Loucy (cell line): ENCODE measurements at regions not wholly inside any gene's neighbourhood (a gene's known extent, or its start where the extent isn't known, plus 50 kb on each side); places are given as distances from the start of the nearest gene placed in this dataset.

Source experiments
- CTCF ChIP-seq: fragments of 200-600 bp; sonication (generic); conservative IDR thresholded peaks from 2 replicates; pipeline ENCODE4 v1.5.1; 2014; ENCODE audit warnings: mild to moderate bottlenecking, antibody characterized with exemption, low read length
- EZH2phosphoT487 ChIP-seq: fragments of 200-600 bp; IDR thresholded peaks from 2 replicates; pipeline ENCODE4 v1.6.1; 2018; ENCODE audit warnings: antibody characterized with exemption, mild to moderate bottlenecking, moderate library complexity, borderline replicate concordance

DNA sequence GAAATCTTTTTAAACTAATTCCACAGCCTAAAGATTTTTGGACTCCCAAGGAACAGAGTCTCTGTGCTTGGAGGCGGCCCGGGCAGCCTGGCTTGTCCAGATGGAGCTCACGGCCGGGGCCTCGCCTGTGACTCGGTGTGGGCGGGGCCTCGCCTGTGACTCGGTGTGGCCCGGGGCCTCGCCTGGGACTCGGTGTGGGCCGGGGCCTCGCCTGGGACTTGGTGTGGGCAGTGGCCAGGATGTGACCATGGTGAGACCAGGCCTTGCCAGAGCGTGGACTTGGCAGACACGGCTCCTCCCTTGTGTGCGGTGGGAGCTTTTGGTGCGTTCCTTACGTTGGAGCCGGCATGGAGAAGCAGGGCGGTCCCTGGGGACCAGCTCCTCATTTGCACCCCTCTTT, 92.3 kb downstream of the METRNL start:
- TF ChIP-seq CTCF, result no peak
- TF ChIP-seq EZH2phosphoT487, result no peak
